ENCODE measurements at regions not wholly inside any gene's neighbourhood (a gene's known extent, or its start where the extent isn't known, plus 50 kb on each side); places are given as distances from the start of the nearest gene placed in this dataset.

DNA sequence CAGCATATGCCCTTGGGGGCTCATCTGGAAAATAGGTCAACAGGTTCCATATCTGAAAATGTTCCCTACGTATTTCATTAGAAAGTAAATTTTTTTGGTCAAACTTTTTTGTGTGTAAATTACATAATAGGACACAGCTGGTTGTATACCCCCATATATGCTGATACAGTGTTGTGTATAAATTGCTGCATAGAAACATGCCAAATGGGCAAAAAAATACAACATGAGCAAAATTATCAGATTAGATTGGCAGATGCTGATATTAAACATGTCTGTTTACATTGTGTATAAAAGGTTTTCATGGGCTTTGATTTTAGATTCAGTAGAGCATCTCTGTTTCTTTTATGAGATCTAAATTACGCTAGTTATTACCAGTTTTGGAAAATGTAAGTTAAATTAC lies 2223.0 kb downstream of the MAT2B start:
- no peaks in the 10 kb centered on the region for H3K9me3 ChIP-seq (ENCODE audit: low read depth)
- H3K4me1 ChIP-seq (ENCODE audit: low read depth), result no peaks in the 10 kb centered on the region
- no peak for DNase-seq (ENCODE audit: low read depth in 1 of 2, low spot score in 1 of 2)
- no peak overlapping the region for H3K27ac ChIP-seq
- no peaks in the 10 kb centered on the region for H3K27me3 ChIP-seq
- TF ChIP-seq, protein P1, sequence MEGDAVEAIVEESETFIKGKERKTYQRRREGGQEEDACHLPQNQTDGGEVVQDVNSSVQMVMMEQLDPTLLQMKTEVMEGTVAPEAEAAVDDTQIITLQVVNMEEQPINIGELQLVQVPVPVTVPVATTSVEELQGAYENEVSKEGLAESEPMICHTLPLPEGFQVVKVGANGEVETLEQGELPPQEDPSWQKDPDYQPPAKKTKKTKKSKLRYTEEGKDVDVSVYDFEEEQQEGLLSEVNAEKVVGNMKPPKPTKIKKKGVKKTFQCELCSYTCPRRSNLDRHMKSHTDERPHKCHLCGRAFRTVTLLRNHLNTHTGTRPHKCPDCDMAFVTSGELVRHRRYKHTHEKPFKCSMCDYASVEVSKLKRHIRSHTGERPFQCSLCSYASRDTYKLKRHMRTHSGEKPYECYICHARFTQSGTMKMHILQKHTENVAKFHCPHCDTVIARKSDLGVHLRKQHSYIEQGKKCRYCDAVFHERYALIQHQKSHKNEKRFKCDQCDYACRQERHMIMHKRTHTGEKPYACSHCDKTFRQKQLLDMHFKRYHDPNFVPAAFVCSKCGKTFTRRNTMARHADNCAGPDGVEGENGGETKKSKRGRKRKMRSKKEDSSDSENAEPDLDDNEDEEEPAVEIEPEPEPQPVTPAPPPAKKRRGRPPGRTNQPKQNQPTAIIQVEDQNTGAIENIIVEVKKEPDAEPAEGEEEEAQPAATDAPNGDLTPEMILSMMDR (IDR thresholded peaks at IDR 0.05; ENCODE audit: low read depth, low read length), result no peak
- no peaks in the 10 kb centered on the region for H3K36me3 ChIP-seq
- no peak overlapping the region for H3K4me3 ChIP-seq

DNA sequence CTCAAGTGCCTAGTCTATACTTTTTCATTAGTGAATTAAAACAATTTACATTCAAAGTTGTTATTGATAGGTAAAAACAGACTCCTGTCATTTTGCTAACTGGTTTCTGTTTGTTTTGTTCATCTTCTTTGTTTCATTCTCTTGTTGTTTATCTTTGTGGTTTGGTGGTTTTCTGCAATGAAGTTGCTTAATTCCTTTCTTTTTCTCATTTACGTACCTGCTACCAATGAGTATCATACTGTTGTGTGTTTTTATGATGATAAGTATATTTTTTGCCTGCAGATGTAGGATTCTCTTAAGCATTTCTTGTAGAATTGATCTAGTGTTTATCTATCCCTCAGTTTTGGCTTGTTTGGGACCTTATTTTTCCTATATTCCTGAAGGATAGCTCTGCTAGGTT lies 2230.0 kb downstream of the MAT2B start:
- TF ChIP-seq, protein P1 (IDR thresholded peaks at IDR 0.05; ENCODE audit: low read depth, low read length), result no peak
- Histone ChIP-seq H3K36me3 (no peaks in the 10 kb centered on the region), H3K27me3 (no peaks in the 10 kb centered on the region), H3K9me3 (ENCODE audit: low read depth) (no peaks in the 10 kb centered on the region), H3K4me3 (no peak overlapping the region), H3K4me1 (ENCODE audit: low read depth) (no peaks in the 10 kb centered on the region), H3K27ac (no peak overlapping the region)
- no peak for DNase-seq (ENCODE audit: low read depth in 1 of 2, low spot score in 1 of 2)

DNA sequence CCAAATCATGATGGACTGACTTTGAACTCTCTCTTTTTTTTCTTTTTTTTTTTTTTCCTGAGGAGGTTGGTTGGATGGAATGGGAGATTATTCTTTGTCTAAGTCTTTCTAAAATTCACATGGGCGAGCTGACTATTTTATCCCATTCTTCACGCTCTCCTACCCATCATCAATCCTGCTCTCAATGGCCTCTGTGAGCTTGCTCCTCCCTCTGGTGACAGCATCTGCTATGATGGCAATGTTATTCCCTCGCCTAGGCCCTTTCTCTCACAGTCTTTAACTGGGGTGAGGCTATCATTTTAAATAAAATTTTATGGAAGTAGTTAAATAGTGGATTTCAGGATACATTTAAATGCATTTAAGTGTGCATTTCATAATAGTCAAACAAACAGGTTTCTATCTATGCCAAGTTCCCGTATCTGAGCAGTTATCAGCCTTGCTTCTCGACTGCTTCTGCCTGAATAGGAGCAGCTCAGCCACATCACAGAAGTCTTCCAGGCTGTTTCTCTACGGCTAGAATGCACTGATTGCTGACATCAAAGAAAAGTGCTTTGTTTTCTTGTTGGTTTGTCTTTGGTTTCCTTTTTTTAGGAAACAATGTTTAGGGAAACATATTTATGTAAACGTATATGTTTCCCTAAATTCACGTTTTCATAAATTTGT lies 2233.8 kb downstream of the MAT2B start:
- Histone ChIP-seq H3K4me3 (no peak overlapping the region), H3K27me3 (no peaks in the 10 kb centered on the region), H3K4me1 (ENCODE audit: low read depth) (peaks cover 5% of the 10 kb centered on the region), H3K27ac (no peak overlapping the region), H3K36me3 (no peaks in the 10 kb centered on the region), H3K9me3 (ENCODE audit: low read depth) (no peaks in the 10 kb centered on the region)
- DNase-seq (ENCODE audit: low read depth in 1 of 2, low spot score in 1 of 2), result no peak
- TF ChIP-seq, protein P1 (IDR thresholded peaks at IDR 0.05; ENCODE audit: low read depth, low read length), result no peak

DNA sequence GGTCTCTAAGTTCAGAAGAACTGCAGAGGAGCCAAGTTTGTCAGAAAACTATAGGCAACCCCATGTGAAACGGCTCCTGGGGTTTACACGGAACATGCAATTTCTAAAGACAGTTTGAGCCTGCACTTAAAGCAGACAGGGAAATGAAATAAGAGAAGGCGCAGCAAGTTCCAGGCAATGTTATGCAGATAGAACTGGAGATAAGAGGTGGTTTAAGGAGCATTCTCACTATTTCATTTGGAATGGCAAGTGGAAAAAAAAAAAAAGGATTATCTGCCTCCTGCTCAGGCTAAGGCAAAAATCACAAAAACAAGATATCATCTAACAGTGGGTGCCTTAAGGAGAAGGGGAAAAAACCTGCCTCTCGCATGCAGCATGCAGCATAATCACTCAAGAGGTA lies 2252.4 kb downstream of the MAT2B start:
- TF ChIP-seq, protein P1 (IDR thresholded peaks at IDR 0.05; ENCODE audit: low read depth, low read length), result no peak
- Histone ChIP-seq H3K36me3 (no peaks in the 10 kb centered on the region), H3K4me1 (ENCODE audit: low read depth) (no peaks in the 10 kb centered on the region), H3K4me3 (no peak overlapping the region), H3K27me3 (no peaks in the 10 kb centered on the region), H3K9me3 (ENCODE audit: low read depth) (no peaks in the 10 kb centered on the region), H3K27ac (no peak overlapping the region)
- DNase-seq (ENCODE audit: low read depth in 1 of 2, low spot score in 1 of 2), result no peak

DNA sequence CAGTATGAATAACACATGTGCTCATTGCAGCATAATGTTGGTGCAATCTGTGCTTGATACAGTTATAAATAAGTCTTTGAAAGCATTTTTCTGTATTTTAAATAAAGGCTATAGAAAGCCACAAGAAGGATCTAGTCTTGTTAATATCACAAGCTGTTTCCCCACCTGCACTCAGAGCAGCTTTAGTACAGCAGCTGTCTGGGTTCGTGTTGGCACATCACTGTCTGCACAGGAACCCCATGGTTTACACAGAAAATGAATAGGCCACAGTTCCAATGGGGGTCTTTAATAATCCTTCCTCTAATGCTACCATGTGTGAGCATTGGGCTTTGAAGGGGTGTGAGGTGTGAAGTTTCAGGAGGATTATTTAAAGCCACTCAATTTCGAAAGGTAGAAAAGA lies 2269.7 kb downstream of the MAT2B start:
- Histone ChIP-seq H3K9me3 (ENCODE audit: low read depth) (no peaks in the 10 kb centered on the region), H3K27ac (no peak overlapping the region), H3K4me1 (ENCODE audit: low read depth) (no peaks in the 10 kb centered on the region), H3K4me3 (no peak overlapping the region), H3K27me3 (no peaks in the 10 kb centered on the region), H3K36me3 (no peaks in the 10 kb centered on the region)
- TF ChIP-seq, protein P1 (IDR thresholded peaks at IDR 0.05; ENCODE audit: low read depth, low read length), result no peak
- DNase-seq (ENCODE audit: low read depth in 1 of 2, low spot score in 1 of 2), result no peak

All from cardiac muscle cell (in vitro differentiated cells and primary cell).